Endothelial cell of umbilical vein (primary cell): ENCODE measurements at regions not wholly inside any gene's neighbourhood (a gene's known extent, or its start where the extent isn't known, plus 50 kb on each side); places are given as distances from the start of the nearest gene placed in this dataset.

ENCODE experiments used
- BruUV-seq: library from RNA; stranded (reverse); fragments of 400-500 nt; replicated peaks from 2 replicates; lab custom pipeline; 2021; lab: Mats Ljungman, UMichigan
- CTCF ChIA-PET: fragments of 300-600, 350-600 bp; sonication (Branson Sonifier 250); formaldehyde crosslinking; loops from one replicate; lab custom pipeline; 2021; ENCODE audit warnings: antibody characterized with exemption, inconsistent platforms; lab: Charles Lee
- POLR2A ChIA-PET: fragments of 300-600, 350-600 bp; sonication (Branson Sonifier 250); formaldehyde crosslinking; loops from one replicate; lab custom pipeline; 2021; ENCODE audit warnings: antibody characterized with exemption, inconsistent platforms; lab: Charles Lee
- DNase-seq: peaks from one replicate; pipeline ENCODE4 v3.0.0-alpha.2; 2011; ENCODE audit warnings: low read depth, low spot score
- FAIRE-seq: peaks from 2 replicates; lab custom pipeline; 2011; peaks lifted over from hg19 to GRCh38; lab: Jason Lieb, UNC
- H2AFZ ChIP-seq: 2 replicates; pipeline ENCODE4 v1.6.0; 2012; ENCODE audit warnings: low read depth, low read length, control low read depth, inconsistent platforms
- H3K27ac ChIP-seq: 2 replicates; pipeline ENCODE4 v1.5.1; 2011; ENCODE audit warnings: low read depth, mild to moderate bottlenecking, control low read depth, low read length, moderate library complexity; ENCODE audit not compliant: insufficient read depth
- H3K27me3 ChIP-seq, 2 experiments: 2 replicates each; pipeline versions ENCODE4 v1.6.0 to v1.6.1; 2011; ENCODE audit warnings: low read length in 2 of 2, mixed read lengths in 1 of 2; ENCODE audit not compliant: control insufficient read depth in 2 of 2, insufficient read depth in 2 of 2
- H3K36me3 ChIP-seq, 2 experiments: 2 replicates in 1 of 2; 3 replicates in 1 of 2; pipeline ENCODE4 v1.5.1; 2011; ENCODE audit warnings: low read length in 2 of 2, mild to moderate bottlenecking in 1 of 2, moderate library complexity in 1 of 2; ENCODE audit not compliant: control insufficient read depth in 2 of 2, insufficient read depth in 2 of 2; ENCODE audit errors: extremely low read depth in 1 of 2
- H3K4me1 ChIP-seq: 3 replicates; pipeline ENCODE4 v1.5.1; 2011; ENCODE audit warnings: mild to moderate bottlenecking, low read length; ENCODE audit not compliant: control insufficient read depth, insufficient read depth; ENCODE audit errors: extremely low read depth
- H3K4me2 ChIP-seq: 2 replicates; pipeline ENCODE4 v1.6.1; 2011; ENCODE audit warnings: low read length, control low read depth, mixed read lengths; ENCODE audit not compliant: insufficient read depth
- H3K4me3 ChIP-seq, 3 experiments: fragments of 200-600 bp in 1 of 3; sonication (generic), shearing (Covaris generic) in 1 of 3; replicated peaks in 1 of 3; 2 replicates each; pipeline ENCODE4 v1.5.1; 2011 to 2016; ENCODE audit warnings: control low read depth in 3 of 3, low read length in 3 of 3, mild to moderate bottlenecking in 2 of 3, inconsistent platforms in 1 of 3, low read depth in 1 of 3, moderate library complexity in 1 of 3; ENCODE audit not compliant: insufficient read depth in 1 of 3
- H3K79me2 ChIP-seq: 2 replicates; pipeline ENCODE4 v1.6.0; 2012; ENCODE audit warnings: low read length, inconsistent platforms; ENCODE audit not compliant: control insufficient read depth, insufficient read depth
- H3K9ac ChIP-seq: replicated peaks from 2 replicates; pipeline ENCODE3; 2011; ENCODE audit warnings: low read length, control low read depth; ENCODE audit not compliant: insufficient read depth; ENCODE audit errors: extremely low read depth
- H3K9me1 ChIP-seq: replicated peaks from 3 replicates; pipeline ENCODE4 v1.6.0; 2011; ENCODE audit warnings: mild to moderate bottlenecking, low read length; ENCODE audit not compliant: control insufficient read depth, insufficient read depth; ENCODE audit errors: extremely low read depth
- H3K9me3 ChIP-seq: replicated peaks from 2 replicates; pipeline ENCODE4 v1.5.1; 2012; ENCODE audit warnings: low read length, inconsistent platforms; ENCODE audit not compliant: control insufficient read depth, insufficient read depth
- H4K20me1 ChIP-seq: replicated peaks from 2 replicates; pipeline ENCODE3; 2011; ENCODE audit warnings: mild to moderate bottlenecking, low read length; ENCODE audit not compliant: control insufficient read depth, insufficient read depth; ENCODE audit errors: extremely low read depth
- CTCF ChIP-seq, 2 donors: IDR thresholded peaks; 1 replicate in 1 of 2; 2 replicates in 1 of 2; pipeline ENCODE4 v1.5.1; 2011; ENCODE audit warnings: low read length in 2 of 2, mild to moderate bottlenecking in 2 of 2, moderate library complexity in 2 of 2, control low read depth in 1 of 2, inconsistent platforms in 1 of 2, low read depth in 1 of 2; ENCODE audit not compliant: insufficient read depth in 1 of 2; ENCODE audit errors: extremely low read depth in 1 of 2
- EZH2 ChIP-seq: IDR thresholded peaks from 2 replicates; pipeline ENCODE4 v1.6.1; 2012; ENCODE audit warnings: borderline replicate concordance, low read depth, mild to moderate bottlenecking, moderate library complexity, low read length, inconsistent platforms; ENCODE audit not compliant: severe bottlenecking
- FOS ChIP-seq: IDR thresholded peaks from 2 replicates; pipeline ENCODE4 v1.6.1; 2011; ENCODE audit warnings: mild to moderate bottlenecking, low read length, moderate library complexity, borderline replicate concordance; ENCODE audit not compliant: insufficient read depth
- GATA2 ChIP-seq: IDR thresholded peaks from 2 replicates; pipeline ENCODE4 v1.7.0; 2011; ENCODE audit warnings: low read depth, mild to moderate bottlenecking, moderate library complexity, mixed read lengths, low read length; ENCODE audit not compliant: insufficient read length, insufficient read depth
- JUN ChIP-seq: IDR thresholded peaks from 2 replicates; pipeline ENCODE4 v1.6.1; 2011; ENCODE audit warnings: borderline replicate concordance, low read depth; ENCODE audit not compliant: insufficient read length, insufficient read depth
- MAX ChIP-seq: IDR thresholded peaks from 2 replicates; pipeline ENCODE4 v1.6.1; 2011; ENCODE audit not compliant: insufficient read depth, insufficient read length
- POLR2A ChIP-seq: IDR thresholded peaks from 2 replicates; pipeline ENCODE4 v1.6.1; 2012; ENCODE audit warnings: low read depth, mild to moderate bottlenecking, control low read depth, low read length
- POLR2AphosphoS5 ChIP-seq: IDR thresholded peaks from 2 replicates; pipeline ENCODE4 v1.6.1; 2012; ENCODE audit warnings: low read depth, mild to moderate bottlenecking, control low read depth, low read length, moderate library complexity; ENCODE audit not compliant: insufficient read depth
- dilution Hi-C: fragments of 300-500 bp; cut with MboI; formaldehyde crosslinking; loops from one replicate; pipeline ENCODE4 v1.15.0; 2019; ENCODE audit warnings: low sequenced_read_pairs; ENCODE audit not compliant: extremely low pct_ligation_motif_present
- intact Hi-C: fragments of 100-400 bp; cut with micrococcal nuclease; formaldehyde crosslinking; loops from one replicate; pipeline ENCODE4 v1.10.0; 2022

- Histone ChIP-seq H3K4me3 (no peak overlapping the region), H3K9me1 (no peaks in the 10 kb centered on the region), H2AFZ (no peak overlapping the region), H3K9ac (no peak overlapping the region), H4K20me1 (no peaks in the 10 kb centered on the region), H3K4me2 (no peak overlapping the region), H3K9me3 (no peaks in the 10 kb centered on the region), H3K27ac (no peak overlapping the region), H3K4me1 (no peaks in the 10 kb centered on the region), H3K27me3 (no peaks in the 10 kb centered on the region), H3K36me3 (no peaks in the 10 kb centered on the region), H3K79me2 (no peaks in the 10 kb centered on the region)
- TF ChIP-seq CTCF (IDR thresholded peaks at IDR 0.05; ENCODE audit: extremely low read depth in 1 of 2, insufficient read depth in 1 of 2, low read depth in 1 of 2, low read length in 2 of 2) (no peak), FOS (no peak), MAX (no peak), EZH2 (no peak), POLR2A (no peak), GATA2 (no peak), POLR2AphosphoS5 (no peak), JUN (no peak)
- no TSS peak for BruUV-seq
- dilution Hi-C loops (no loop called here), intact Hi-C loops (no loop called here)
- POLR2A ChIA-PET: no interaction called here
- CTCF ChIA-PET: no interaction called here
- DNase-seq: no peak
- FAIRE-seq: no peak
These were observed 54.7 kb upstream of the SNRPB2 start for GRCh38 chr20:16675001-16675564.
